ENCODE measurements at regions not wholly inside any gene's neighbourhood (a gene's known extent, or its start where the extent isn't known, plus 50 kb on each side); places are given as distances from the start of the nearest gene placed in this dataset.
"Not testable (repeated sequence)": the region's sequence is repeated elsewhere in the genome, so short reads cannot be mapped to it uniquely, and the experiment has no call there.

GRCh38 chr7:91474074-91474473 is 209.8 kb downstream of the FZD1 start:
- no peaks in the 10 kb centered on the region for H3K9me3 ChIP-seq
- no peak for DNase-seq
- intact Hi-C loops (cut with DNase I; ENCODE audit: low total_unique reads) = no loop called here

GRCh38 chr7:91480470-91480869 is 216.2 kb downstream of the FZD1 start:
- in situ Hi-C loops (cut with MboI; ENCODE audit: low sequenced_read_pairs in 4 of 4); H3K36me3 ChIP-seq; intact Hi-C loops (cut with DNase I; ENCODE audit: low total_unique reads); ATAC-seq; H3K4me3 ChIP-seq; H3K27me3 ChIP-seq; H3K4me1 ChIP-seq; H3K9me3 ChIP-seq; DNase-seq; H3K27ac ChIP-seq: not testable (repeated sequence)

More at GRCh38 chr7:91474074-91474473, 209.8 kb downstream of the FZD1 start:
- Histone ChIP-seq H3K27me3 (no peaks in the 10 kb centered on the region), H3K36me3 (no peaks in the 10 kb centered on the region), H3K4me1 (no peaks in the 10 kb centered on the region), H3K27ac (no peak overlapping the region), H3K4me3 (no peak overlapping the region)
- TF ChIP-seq CTCF (IDR thresholded peaks at IDR 0.05 in 4 of 5, conservative IDR thresholded peaks at IDR 0.05 in 1 of 5) (no peak), POLR2A (IDR thresholded peaks at IDR 0.05) (no peak)
- in situ Hi-C loops (cut with MboI; ENCODE audit: low sequenced_read_pairs in 4 of 4) = no loop called here
- no peak for ATAC-seq

GRCh38 chr7:91491868-91492267 is 227.6 kb downstream of the FZD1 start:
- intact Hi-C loops (cut with DNase I; ENCODE audit: low total_unique reads) (no loop called here), in situ Hi-C loops (cut with MboI; ENCODE audit: low sequenced_read_pairs in 4 of 4) (no loop called here)
- ATAC-seq (no peak), DNase-seq (no peak)
- TF ChIP-seq POLR2A (IDR thresholded peaks at IDR 0.05) = no peak
- no peak for TF ChIP-seq CTCF (IDR thresholded peaks at IDR 0.05 in 4 of 5, conservative IDR thresholded peaks at IDR 0.05 in 1 of 5)
- Histone ChIP-seq H3K4me1 (no peaks in the 10 kb centered on the region), H3K36me3 (no peaks in the 10 kb centered on the region), H3K4me3 (no peak overlapping the region), H3K9me3 (no peaks in the 10 kb centered on the region), H3K27me3 (no peaks in the 10 kb centered on the region), H3K27ac (no peak overlapping the region)

GRCh38 chr7:91492317-91492716 is 228.1 kb downstream of the FZD1 start:
- DNase-seq (no peak), ATAC-seq (no peak)
- intact Hi-C loops (cut with DNase I; ENCODE audit: low total_unique reads) = no loop called here
- Histone ChIP-seq H3K36me3 (no peaks in the 10 kb centered on the region), H3K4me1 (no peaks in the 10 kb centered on the region), H3K27ac (no peak overlapping the region), H3K4me3 (no peak overlapping the region), H3K27me3 (no peaks in the 10 kb centered on the region), H3K9me3 (no peaks in the 10 kb centered on the region)
- TF ChIP-seq POLR2A (IDR thresholded peaks at IDR 0.05) = no peak
- no peak for TF ChIP-seq CTCF (IDR thresholded peaks at IDR 0.05 in 4 of 5, conservative IDR thresholded peaks at IDR 0.05 in 1 of 5)
- in situ Hi-C loops (cut with MboI; ENCODE audit: low sequenced_read_pairs in 4 of 4) = no loop called here

- no peaks in the 10 kb centered on the region for H3K36me3 ChIP-seq
- intact Hi-C loops (cut with DNase I; ENCODE audit: low total_unique reads) = no loop called here
Observed at GRCh38 chr7:91492773-91493172, 228.5 kb downstream of the FZD1 start.

More at GRCh38 chr7:91492773-91493172, 228.5 kb downstream of the FZD1 start:
- Histone ChIP-seq H3K27me3 (no peaks in the 10 kb centered on the region), H3K4me1 (no peaks in the 10 kb centered on the region), H3K9me3 (no peaks in the 10 kb centered on the region), H3K4me3 (no peak overlapping the region), H3K27ac (no peak overlapping the region)
- in situ Hi-C loops (cut with MboI; ENCODE audit: low sequenced_read_pairs in 4 of 4) = no loop called here
- TF ChIP-seq CTCF (IDR thresholded peaks at IDR 0.05 in 4 of 5, conservative IDR thresholded peaks at IDR 0.05 in 1 of 5) = no peak
- no peak for TF ChIP-seq POLR2A (IDR thresholded peaks at IDR 0.05)
- ATAC-seq (no peak), DNase-seq (no peak)
